ENCODE measurements at regions not wholly inside any gene's neighbourhood (a gene's known extent, or its start where the extent isn't known, plus 50 kb on each side); places are given as distances from the start of the nearest gene placed in this dataset.

GRCh38 chr1:5552787-5553484 is 439.3 kb downstream of the NPHP4 start:
- Histone ChIP-seq H3K4me1 (ENCODE audit: insufficient read depth, low read length) (no peaks in the 10 kb centered on the region), H3F3A (ENCODE audit: low read length, unreplicated experiment) (no peaks in the 10 kb centered on the region), H3K27ac (ENCODE audit: low read length) (no peak overlapping the region), H3K9me3 (ENCODE audit: low read length) (peaks cover 16% of the 10 kb centered on the region; the same call in 1 of the 2 replicates), H3K4me3 (ENCODE audit: low read length) (no peak overlapping the region), H4K20me1 (ENCODE audit: low read length) (no peaks in the 10 kb centered on the region), H3K36me3 (ENCODE audit: low read depth, low read length) (no peaks in the 10 kb centered on the region), H3K4me2 (ENCODE audit: low read length) (no peak overlapping the region), H3K9ac (ENCODE audit: low read length) (no peak overlapping the region), H2AFZ (ENCODE audit: low read length) (no peak overlapping the region), H3K79me2 (ENCODE audit: low read length) (no peaks in the 10 kb centered on the region), H3K9me2 (replicated peaks; ENCODE audit: low read length) (no peaks in the 10 kb centered on the region), H3K27me3 (ENCODE audit: low read length) (0 out of 2 replicates have a peak, but pooled peaks cover 3% of the 10 kb centered on the region)
- ChIA-PET POLR2A (ENCODE audit: unreplicated experiment) (interaction anchor here (0.7 kb wide), 1 partner anchor 1046 kb away, joined by 4 read pairs; no protein-coding TSS in a partner anchor), CTCF (no interaction called here)
- no TSS peak for BruUV-seq (replicated peaks)
- TF ChIP-seq EZH2phosphoT487 (IDR thresholded peaks at IDR 0.05; ENCODE audit: borderline replicate concordance, low read length) (no peak), CTCF (conservative IDR thresholded peaks at IDR 0.05; ENCODE audit: low read depth, low read length) (no peak), EZH2 (IDR thresholded peaks at IDR 0.05; ENCODE audit: low read length, unreplicated experiment) (no peak)
- no peak for ATAC-seq
- intact Hi-C loops (cut with micrococcal nuclease), result no loop called here
- no peak for DNase-seq

DNA sequence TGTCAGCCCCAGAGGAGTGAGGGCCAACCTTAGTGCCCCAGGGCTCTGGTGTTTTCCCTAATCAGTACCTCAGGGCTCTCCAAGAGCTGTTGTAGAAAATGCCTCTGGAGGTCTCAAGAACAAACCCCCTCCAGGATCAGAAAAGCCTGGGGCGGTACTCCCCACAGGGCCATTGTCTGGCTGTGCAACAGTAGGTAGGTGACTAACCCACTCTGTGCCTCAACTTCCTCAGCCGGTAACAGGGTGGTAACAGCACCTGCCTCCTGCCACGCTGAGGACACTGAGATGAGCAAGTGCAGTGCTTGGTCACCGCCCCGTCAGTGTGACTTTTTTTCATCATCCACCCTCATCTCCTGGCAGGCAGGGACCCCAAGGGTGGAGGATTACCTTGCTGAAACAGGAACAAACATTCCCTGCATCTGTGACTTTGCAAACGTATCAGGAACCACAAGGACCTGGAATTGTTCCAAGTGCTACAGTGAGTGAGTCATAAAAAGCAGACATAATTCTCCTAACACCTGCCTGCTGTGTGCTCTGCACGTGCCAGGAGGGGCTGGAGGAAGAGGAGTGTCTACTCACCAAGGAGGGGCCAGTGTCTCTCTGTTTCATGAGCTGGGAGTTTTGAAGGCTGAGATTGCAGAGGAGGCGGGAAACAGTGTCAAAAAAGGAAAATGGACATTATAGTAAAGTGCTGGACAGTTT is 440.8 kb downstream of the NPHP4 start:
- ATAC-seq, result no peak

More for the DNA sequence above, 440.8 kb downstream of the NPHP4 start:
- Histone ChIP-seq H3K79me2 (ENCODE audit: low read length) (no peaks in the 10 kb centered on the region), H2AFZ (ENCODE audit: low read length) (no peak overlapping the region), H3K4me3 (ENCODE audit: low read length) (no peak overlapping the region), H4K20me1 (ENCODE audit: low read length) (no peaks in the 10 kb centered on the region), H3K9ac (ENCODE audit: low read length) (no peak overlapping the region), H3K27me3 (ENCODE audit: low read length) (0 out of 2 replicates have a peak, but pooled peaks cover 3% of the 10 kb centered on the region), H3K27ac (ENCODE audit: low read length) (no peak overlapping the region), H3K4me1 (ENCODE audit: insufficient read depth, low read length) (no peaks in the 10 kb centered on the region), H3K36me3 (ENCODE audit: low read depth, low read length) (no peaks in the 10 kb centered on the region), H3K4me2 (ENCODE audit: low read length) (no peak overlapping the region), H3F3A (ENCODE audit: low read length, unreplicated experiment) (no peaks in the 10 kb centered on the region), H3K9me2 (replicated peaks; ENCODE audit: low read length) (no peaks in the 10 kb centered on the region), H3K9me3 (ENCODE audit: low read length) (peaks cover 16% of the 10 kb centered on the region; the same call in 1 of the 2 replicates)
- CTCF ChIA-PET, result no interaction called here
- intact Hi-C loops (cut with micrococcal nuclease), result no loop called here
- no peak for TF ChIP-seq CTCF (conservative IDR thresholded peaks at IDR 0.05; ENCODE audit: low read depth, low read length)
- no peak for TF ChIP-seq EZH2phosphoT487 (IDR thresholded peaks at IDR 0.05; ENCODE audit: borderline replicate concordance, low read length)
- no peak for TF ChIP-seq EZH2 (IDR thresholded peaks at IDR 0.05; ENCODE audit: low read length, unreplicated experiment)
- POLR2A ChIA-PET (ENCODE audit: unreplicated experiment), result no interaction called here
- no TSS peak for BruUV-seq (replicated peaks)
- DNase-seq, result peak; percentile 38
